ENCODE measurements at regions not wholly inside any gene's neighbourhood (a gene's known extent, or its start where the extent isn't known, plus 50 kb on each side); places are given as distances from the start of the nearest gene placed in this dataset.

DNA sequence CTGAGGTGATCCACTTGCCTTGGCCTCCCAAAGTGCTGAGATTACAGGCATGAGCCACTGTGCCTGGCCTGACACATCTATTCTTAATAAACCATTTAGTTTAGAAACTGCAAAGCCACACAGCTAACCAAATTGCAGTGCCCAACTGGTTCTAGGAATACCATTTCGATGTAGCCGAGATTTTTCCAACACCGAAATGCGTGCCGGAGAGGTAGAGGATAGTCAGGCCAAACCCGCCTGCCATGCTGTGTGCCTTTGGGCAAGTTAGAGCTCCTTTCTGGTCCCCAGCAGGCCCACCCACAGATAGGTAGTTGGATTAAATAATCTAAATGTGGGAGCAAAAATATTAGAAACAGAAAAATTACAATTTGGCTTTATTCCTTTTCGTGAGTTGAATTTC is 254.4 kb downstream of the FOXD2 start:
- no peak overlapping the region for H3K4me2 ChIP-seq (ENCODE audit: control insufficient read depth, extremely low read depth, insufficient read depth, low read depth, low read length)
- no peaks in the 10 kb centered on the region for H3K4me1 ChIP-seq (ENCODE audit: control insufficient read depth, extremely low read depth, insufficient read depth, low read length)
- peaks cover 12% of the 10 kb centered on the region for H3K27me3 ChIP-seq (ENCODE audit: control insufficient read depth, extremely low read depth, insufficient read depth, low read length)
- no peaks in the 10 kb centered on the region for H3K9me3 ChIP-seq (ENCODE audit: control insufficient read depth, low read depth, low read length)
- no peaks in the 10 kb centered on the region for H3K9me1 ChIP-seq (ENCODE audit: control insufficient read depth, extremely low read depth, insufficient read depth, low read length)
- H2AFZ ChIP-seq (ENCODE audit: control insufficient read depth, low read length) = no peak overlapping the region
- H3K9ac ChIP-seq (ENCODE audit: control insufficient read depth, extremely low read depth, insufficient read depth, low read length) = no peak overlapping the region
- DNase-seq (ENCODE audit: low read depth, low spot score) (no peak), FAIRE-seq (no peak)
- H3K36me3 ChIP-seq (ENCODE audit: control insufficient read depth in 2 of 2, extremely low read depth in 1 of 2, insufficient read depth in 2 of 2, low read length in 2 of 2) = no peaks in the 10 kb centered on the region
- H4K20me1 ChIP-seq (ENCODE audit: control insufficient read depth, extremely low read depth, insufficient read depth, low read length) = no peaks in the 10 kb centered on the region
- no peak overlapping the region for H3K4me3 ChIP-seq (ENCODE audit: control insufficient read depth in 2 of 3, extremely low read depth in 1 of 3, insufficient read depth in 2 of 3, low read depth in 1 of 3, low read length in 3 of 3)
- H3K79me2 ChIP-seq (ENCODE audit: control insufficient read depth, insufficient read depth, low read length) = no peaks in the 10 kb centered on the region
- dilution Hi-C loops (cut with MboI; ENCODE audit: extremely low pct_ligation_motif_present, low sequenced_read_pairs) = no loop called here
- TF ChIP-seq, protein P1, sequence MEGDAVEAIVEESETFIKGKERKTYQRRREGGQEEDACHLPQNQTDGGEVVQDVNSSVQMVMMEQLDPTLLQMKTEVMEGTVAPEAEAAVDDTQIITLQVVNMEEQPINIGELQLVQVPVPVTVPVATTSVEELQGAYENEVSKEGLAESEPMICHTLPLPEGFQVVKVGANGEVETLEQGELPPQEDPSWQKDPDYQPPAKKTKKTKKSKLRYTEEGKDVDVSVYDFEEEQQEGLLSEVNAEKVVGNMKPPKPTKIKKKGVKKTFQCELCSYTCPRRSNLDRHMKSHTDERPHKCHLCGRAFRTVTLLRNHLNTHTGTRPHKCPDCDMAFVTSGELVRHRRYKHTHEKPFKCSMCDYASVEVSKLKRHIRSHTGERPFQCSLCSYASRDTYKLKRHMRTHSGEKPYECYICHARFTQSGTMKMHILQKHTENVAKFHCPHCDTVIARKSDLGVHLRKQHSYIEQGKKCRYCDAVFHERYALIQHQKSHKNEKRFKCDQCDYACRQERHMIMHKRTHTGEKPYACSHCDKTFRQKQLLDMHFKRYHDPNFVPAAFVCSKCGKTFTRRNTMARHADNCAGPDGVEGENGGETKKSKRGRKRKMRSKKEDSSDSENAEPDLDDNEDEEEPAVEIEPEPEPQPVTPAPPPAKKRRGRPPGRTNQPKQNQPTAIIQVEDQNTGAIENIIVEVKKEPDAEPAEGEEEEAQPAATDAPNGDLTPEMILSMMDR (optimal IDR thresholded peaks at IDR 0.05 in 1 of 3, IDR thresholded peaks at IDR 0.05 in 1 of 3, conservative IDR thresholded peaks at IDR 0.05 in 1 of 3; ENCODE audit: extremely low read depth in 1 of 3, insufficient read depth in 2 of 3, low read length in 3 of 3) = no peak
- no peak for TF ChIP-seq EZH2 (IDR thresholded peaks at IDR 0.05; ENCODE audit: low read length)
- H3K27ac ChIP-seq (ENCODE audit: control insufficient read depth, insufficient read depth, low read length) = no peak overlapping the region

DNA sequence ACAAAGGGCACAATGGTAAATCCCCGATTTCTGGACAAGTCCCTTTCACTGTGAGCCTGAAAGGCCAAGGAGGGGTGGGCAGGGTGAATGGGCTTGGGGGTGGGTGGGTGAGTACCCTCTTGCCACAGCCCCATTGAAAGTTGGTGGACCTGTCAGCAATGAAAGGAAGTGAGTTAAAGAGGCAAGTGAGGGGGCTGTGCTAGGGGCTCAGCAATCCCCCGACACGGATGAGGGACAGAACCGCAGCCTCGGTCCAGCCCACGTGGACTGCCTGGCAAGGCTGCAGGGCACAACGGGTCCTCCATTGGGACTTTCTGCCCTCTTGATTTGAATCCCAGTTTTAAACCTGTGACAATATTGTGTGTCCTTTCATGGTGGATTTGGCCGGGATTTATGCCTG is 255.3 kb downstream of the FOXD2 start:
- FAIRE-seq (no peak), DNase-seq (ENCODE audit: low read depth, low spot score) (no peak)
- TF ChIP-seq, protein P1 (optimal IDR thresholded peaks at IDR 0.05 in 1 of 3, IDR thresholded peaks at IDR 0.05 in 1 of 3, conservative IDR thresholded peaks at IDR 0.05 in 1 of 3; ENCODE audit: extremely low read depth in 1 of 3, insufficient read depth in 2 of 3, low read length in 3 of 3) = no peak
- TF ChIP-seq EZH2 (IDR thresholded peaks at IDR 0.05; ENCODE audit: low read length) = no peak
- Histone ChIP-seq H3K36me3 (ENCODE audit: control insufficient read depth in 2 of 2, extremely low read depth in 1 of 2, insufficient read depth in 2 of 2, low read length in 2 of 2) (no peaks in the 10 kb centered on the region), H3K79me2 (ENCODE audit: control insufficient read depth, insufficient read depth, low read length) (no peaks in the 10 kb centered on the region), H3K27me3 (ENCODE audit: control insufficient read depth, extremely low read depth, insufficient read depth, low read length) (peaks cover 12% of the 10 kb centered on the region), H3K27ac (ENCODE audit: control insufficient read depth, insufficient read depth, low read length) (no peak overlapping the region), H3K9me3 (ENCODE audit: control insufficient read depth, low read depth, low read length) (no peaks in the 10 kb centered on the region), H3K4me2 (ENCODE audit: control insufficient read depth, extremely low read depth, insufficient read depth, low read depth, low read length) (no peak overlapping the region), H2AFZ (ENCODE audit: control insufficient read depth, low read length) (no peak overlapping the region), H3K9ac (ENCODE audit: control insufficient read depth, extremely low read depth, insufficient read depth, low read length) (no peak overlapping the region), H3K9me1 (ENCODE audit: control insufficient read depth, extremely low read depth, insufficient read depth, low read length) (no peaks in the 10 kb centered on the region), H3K4me1 (ENCODE audit: control insufficient read depth, extremely low read depth, insufficient read depth, low read length) (no peaks in the 10 kb centered on the region), H4K20me1 (ENCODE audit: control insufficient read depth, extremely low read depth, insufficient read depth, low read length) (no peaks in the 10 kb centered on the region), H3K4me3 (ENCODE audit: control insufficient read depth in 2 of 3, extremely low read depth in 1 of 3, insufficient read depth in 2 of 3, low read depth in 1 of 3, low read length in 3 of 3) (no peak overlapping the region)
- dilution Hi-C loops (cut with MboI; ENCODE audit: extremely low pct_ligation_motif_present, low sequenced_read_pairs) = no loop called here
